Spinal cord (tissue), 9 donors: ENCODE measurements at regions not wholly inside any gene's neighbourhood (a gene's known extent, or its start where the extent isn't known, plus 50 kb on each side); places are given as distances from the start of the nearest gene placed in this dataset.

ENCODE experiments used
- DNase-seq, 6 donors: peaks; one replicate each; pipeline versions ENCODE4 v3.0.0 to v3.0.0-alpha.2; 2013 to 2015; ENCODE audit warnings: low spot score in 6 of 6, low read depth in 4 of 6
- H3K27ac ChIP-seq: one replicate; pipeline ENCODE4 v1.5.1; 2013; ENCODE audit warnings: low read depth, low read length, control low read depth
- H3K27me3 ChIP-seq: one replicate; pipeline ENCODE4 v1.6.1; 2013; ENCODE audit warnings: low read length; ENCODE audit not compliant: control insufficient read depth, insufficient read depth
- H3K36me3 ChIP-seq: one replicate; pipeline ENCODE4 v1.6.1; 2013; ENCODE audit warnings: low read length; ENCODE audit not compliant: control insufficient read depth, insufficient read depth
- H3K4me1 ChIP-seq: one replicate; pipeline ENCODE4 v1.6.1; 2013; ENCODE audit warnings: low read length; ENCODE audit not compliant: control insufficient read depth, insufficient read depth
- H3K4me3 ChIP-seq: one replicate; pipeline ENCODE4 v1.5.1; 2013; ENCODE audit warnings: low read depth, low read length, control low read depth
- H3K9me3 ChIP-seq: one replicate; pipeline ENCODE4 v1.6.1; 2013; ENCODE audit warnings: low read length; ENCODE audit not compliant: control insufficient read depth, insufficient read depth
- WGBS: methylation state at CpG from one replicate; pipeline ENCODE4 v1.1.5; 2013; ENCODE audit warnings: missing lambda C conversion rate; ENCODE audit not compliant: insufficient coverage; 5-methylcytosine and 5-hydroxymethylcytosine counted together
- donor health status: healthy.

DNA sequence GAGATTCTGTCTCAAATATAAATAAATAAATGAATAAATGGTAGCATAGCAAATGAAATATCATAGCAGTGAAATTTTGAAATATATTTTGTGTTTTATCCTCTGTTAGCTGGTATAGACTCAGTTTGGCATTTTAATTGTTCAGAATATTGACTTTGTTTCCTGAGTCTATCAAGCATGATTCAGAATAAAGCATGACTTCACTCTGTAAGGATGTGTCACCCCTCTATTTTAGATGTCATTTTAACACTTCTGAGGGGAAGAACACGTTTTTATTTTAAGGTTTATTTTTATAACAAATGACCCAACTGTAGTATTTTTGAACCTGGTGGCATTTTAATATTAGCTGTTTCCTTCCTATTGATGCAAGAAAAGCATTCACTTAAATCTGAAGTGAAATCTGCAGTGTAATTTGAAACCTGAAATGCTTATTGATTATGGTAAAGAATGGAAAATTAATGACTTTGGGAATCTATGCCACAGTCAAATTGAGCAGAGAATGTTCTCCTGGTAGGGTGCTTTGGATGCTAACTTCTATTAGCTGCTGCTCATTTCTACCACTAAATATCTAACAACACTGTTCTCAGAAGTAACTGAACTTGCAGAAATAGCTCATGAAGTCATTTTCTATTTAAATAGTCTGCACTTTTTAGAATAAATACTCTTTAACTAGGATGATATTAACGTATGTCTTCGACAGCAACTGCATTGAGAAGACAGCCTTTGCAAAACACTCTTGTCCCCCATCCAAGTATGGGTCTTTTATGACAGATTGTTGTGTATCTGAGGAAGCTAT lies 114.2 kb downstream of the SOX4 start:
- DNase-seq: peak in 1 of 6 donors; percentile 43
- Histone ChIP-seq H3K27ac (no peak overlapping the region), H3K36me3 (no peaks in the 10 kb centered on the region), H3K4me3 (no peak overlapping the region), H3K4me1 (no peaks in the 10 kb centered on the region), H3K27me3 (no peaks in the 10 kb centered on the region), H3K9me3 (no peaks in the 10 kb centered on the region)
- no CpG with 5 or more reads among the region's 3 CpGs for WGBS

DNA sequence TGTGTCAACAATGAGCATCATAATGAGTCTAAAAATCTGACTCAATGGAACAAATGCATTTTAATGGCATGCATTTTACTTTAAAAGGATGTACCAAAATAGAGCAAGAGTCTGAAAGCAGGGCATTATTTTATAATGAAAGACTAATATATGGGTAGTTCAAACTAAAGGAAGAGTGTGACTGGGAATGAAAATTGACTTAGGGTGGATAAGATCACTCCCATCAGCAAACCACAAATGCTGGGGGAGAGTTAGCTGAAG lies 114.7 kb downstream of the SOX4 start:
- Histone ChIP-seq H3K4me3 (no peak overlapping the region), H3K36me3 (no peaks in the 10 kb centered on the region), H3K27ac (no peak overlapping the region), H3K9me3 (no peaks in the 10 kb centered on the region), H3K4me1 (no peaks in the 10 kb centered on the region), H3K27me3 (no peaks in the 10 kb centered on the region)
- no peak for DNase-seq

DNA sequence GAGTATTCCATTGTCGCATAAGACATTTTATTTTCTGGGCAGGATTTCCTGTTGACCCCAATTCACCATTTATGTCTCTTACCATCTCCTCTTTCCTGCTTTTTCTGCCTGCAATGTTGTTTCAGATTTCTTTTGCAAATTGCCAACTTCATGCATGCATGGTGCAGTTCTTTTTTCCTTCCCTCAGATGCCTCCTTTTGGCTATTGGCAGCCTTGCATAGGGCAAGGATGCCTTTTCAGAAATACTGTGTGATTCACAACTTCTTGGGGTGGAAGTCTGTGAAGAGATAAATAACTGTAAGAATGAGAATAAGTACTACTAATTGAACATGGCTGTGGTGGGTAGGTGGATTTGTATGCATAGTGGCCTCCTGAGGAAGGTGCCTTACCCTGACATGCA lies 116.7 kb downstream of the SOX4 start:
- H3K4me3 ChIP-seq: no peak overlapping the region
- peak in 1 of 6 donors; percentile 26 for DNase-seq
- no peaks in the 10 kb centered on the region for H3K9me3 ChIP-seq
- no peaks in the 10 kb centered on the region for H3K4me1 ChIP-seq
- WGBS: no CpG with 5 or more reads among the region's 1 CpG
- H3K27me3 ChIP-seq: no peaks in the 10 kb centered on the region
- no peak overlapping the region for H3K27ac ChIP-seq
- H3K36me3 ChIP-seq: no peaks in the 10 kb centered on the region

DNA sequence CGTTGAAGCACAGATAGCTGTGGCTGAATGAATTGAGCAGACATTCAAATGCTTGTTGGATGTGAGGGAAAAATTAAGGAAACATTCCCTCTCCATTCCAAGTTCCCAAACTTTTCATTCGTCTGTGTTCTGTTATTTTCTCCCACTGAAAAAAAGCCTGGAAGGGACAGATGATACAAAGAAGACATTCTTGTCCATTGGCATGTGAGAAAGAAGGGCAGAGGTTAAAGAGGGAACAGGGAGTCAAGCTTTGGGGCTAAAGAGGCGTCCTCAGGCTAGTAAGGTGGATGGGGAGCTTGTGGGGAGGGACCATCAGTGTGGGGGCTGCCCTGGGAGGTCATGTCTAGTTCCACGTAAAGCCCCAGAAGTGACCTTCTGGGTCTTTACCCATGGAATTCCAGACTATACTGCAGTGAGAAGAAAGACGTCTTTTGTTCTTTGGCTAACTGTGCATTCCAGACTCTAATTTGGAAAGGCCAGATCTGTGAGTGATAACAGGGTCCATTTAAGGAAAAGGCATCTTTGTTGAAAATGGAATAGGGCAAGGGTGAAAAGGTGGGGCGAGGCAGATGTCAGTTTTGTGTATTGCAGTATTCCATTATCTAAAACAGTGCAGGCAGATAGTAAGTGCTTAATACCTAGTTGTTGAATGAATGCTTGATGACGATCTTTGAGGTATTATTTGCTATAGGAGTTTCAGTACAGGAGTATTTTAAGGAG lies 117.5 kb downstream of the SOX4 start:
- H3K27ac ChIP-seq: peak overlapping the region; percentile 35
- DNase-seq: no peak

DNA sequence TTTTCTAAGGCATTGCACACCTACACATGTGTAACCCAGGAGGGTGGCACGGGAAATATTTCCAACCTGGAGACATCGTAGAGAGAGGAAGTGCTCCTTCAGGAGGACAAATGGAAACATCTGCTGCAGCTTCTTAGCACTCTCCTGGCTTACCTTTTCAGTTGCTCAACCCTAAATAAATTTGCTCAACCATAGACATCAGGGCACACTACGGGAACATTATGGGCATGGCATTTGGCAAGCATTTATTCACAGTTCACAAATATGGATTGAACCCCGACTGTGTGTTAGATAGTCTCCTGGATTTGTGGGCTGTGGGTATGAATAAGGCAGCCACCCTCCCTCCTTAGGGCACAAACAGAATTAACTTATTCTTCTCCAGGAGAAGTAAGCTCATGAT lies 118.7 kb downstream of the SOX4 start:
- Histone ChIP-seq H3K4me1 (no peaks in the 10 kb centered on the region), H3K4me3 (no peak overlapping the region), H3K9me3 (no peaks in the 10 kb centered on the region), H3K27ac (no peak overlapping the region), H3K27me3 (no peaks in the 10 kb centered on the region), H3K36me3 (no peaks in the 10 kb centered on the region)
- no CpG with 5 or more reads among the region's 4 CpGs for WGBS
- peak in 1 of 6 donors; percentile 47 for DNase-seq

More for the DNA sequence above, 117.5 kb downstream of the SOX4 start:
- 66% methylated on average over 4 of the region's 7 CpGs for WGBS
- Histone ChIP-seq H3K9me3 (no peaks in the 10 kb centered on the region), H3K4me3 (no peak overlapping the region), H3K4me1 (no peaks in the 10 kb centered on the region), H3K36me3 (no peaks in the 10 kb centered on the region), H3K27me3 (no peaks in the 10 kb centered on the region)

DNA sequence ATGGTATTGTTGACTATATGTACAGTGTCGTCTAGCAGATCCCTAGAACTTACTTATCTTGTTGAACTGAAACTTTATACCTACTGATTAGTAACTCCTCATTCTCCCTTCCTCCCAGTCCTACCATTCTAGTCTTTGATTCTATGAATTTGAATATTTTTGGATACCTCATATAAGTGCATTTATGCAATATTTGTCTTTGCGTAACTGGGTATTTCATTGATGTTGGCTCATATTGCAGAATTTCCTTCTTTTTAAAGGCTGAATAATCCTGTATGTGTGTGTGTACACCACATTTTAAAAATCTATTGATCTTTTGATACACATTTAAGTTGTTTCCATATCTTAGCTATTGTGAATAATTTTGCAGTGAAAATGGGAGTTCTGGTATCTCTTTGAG lies 119.9 kb downstream of the SOX4 start:
- DNase-seq: no peak
- Histone ChIP-seq H3K4me1 (no peaks in the 10 kb centered on the region), H3K36me3 (no peaks in the 10 kb centered on the region), H3K27ac (no peak overlapping the region), H3K9me3 (no peaks in the 10 kb centered on the region), H3K27me3 (no peaks in the 10 kb centered on the region), H3K4me3 (no peak overlapping the region)
- no CpG with 5 or more reads among the region's 2 CpGs for WGBS

DNA sequence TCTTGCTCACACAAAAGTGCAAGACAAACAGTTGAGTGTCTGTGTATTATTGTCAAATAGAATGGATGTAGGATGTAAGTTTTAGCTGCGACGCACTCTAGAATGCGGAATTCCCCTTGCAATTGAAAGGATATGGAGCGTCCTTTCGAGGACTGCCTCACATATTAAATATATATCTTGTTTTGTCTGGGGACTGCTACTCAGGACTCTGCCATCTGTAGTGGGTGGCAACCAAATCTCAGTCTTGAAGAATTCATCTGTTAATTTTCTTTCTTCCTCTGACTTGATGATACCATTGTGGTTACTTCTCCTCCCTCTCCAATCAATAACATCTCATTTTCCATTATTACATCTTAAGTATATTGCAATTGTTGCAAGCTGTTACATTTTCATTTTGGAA lies 121.6 kb downstream of the SOX4 start:
- H3K4me3 ChIP-seq: no peak overlapping the region
- no peaks in the 10 kb centered on the region for H3K4me1 ChIP-seq
- H3K36me3 ChIP-seq: no peaks in the 10 kb centered on the region
- H3K27me3 ChIP-seq: no peaks in the 10 kb centered on the region
- DNase-seq: peak in 1 of 6 donors; percentile 61
- no peaks in the 10 kb centered on the region for H3K9me3 ChIP-seq
- WGBS: no CpG with 5 or more reads among the region's 5 CpGs
- H3K27ac ChIP-seq: no peak overlapping the region

DNA sequence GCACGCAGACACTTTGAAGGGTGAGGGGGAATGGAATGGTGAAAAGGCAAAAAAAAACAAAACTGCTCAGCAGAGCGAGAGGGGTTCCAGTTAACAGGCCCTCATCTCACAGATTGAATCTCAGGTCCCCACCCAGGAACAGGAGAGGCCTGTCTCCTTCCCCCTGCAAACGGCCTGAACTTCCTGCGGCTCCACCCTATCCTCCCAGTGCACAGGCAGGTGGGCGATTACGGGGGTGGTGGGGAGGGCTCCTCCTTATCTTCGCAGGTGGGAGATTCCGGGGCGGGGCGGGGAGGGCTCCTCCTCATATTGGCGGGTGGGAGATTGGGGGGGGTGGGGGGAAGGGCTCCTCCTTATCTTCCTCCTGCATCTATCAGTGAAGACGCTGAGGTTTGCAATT lies 129.0 kb downstream of the SOX4 start:
- Histone ChIP-seq H3K4me1 (no peaks in the 10 kb centered on the region), H3K9me3 (no peaks in the 10 kb centered on the region), H3K27me3 (no peaks in the 10 kb centered on the region), H3K27ac (no peak overlapping the region), H3K36me3 (no peaks in the 10 kb centered on the region), H3K4me3 (no peak overlapping the region)
- 60% methylated on average over 1 of the region's 12 CpGs for WGBS
- DNase-seq: no peak

DNA sequence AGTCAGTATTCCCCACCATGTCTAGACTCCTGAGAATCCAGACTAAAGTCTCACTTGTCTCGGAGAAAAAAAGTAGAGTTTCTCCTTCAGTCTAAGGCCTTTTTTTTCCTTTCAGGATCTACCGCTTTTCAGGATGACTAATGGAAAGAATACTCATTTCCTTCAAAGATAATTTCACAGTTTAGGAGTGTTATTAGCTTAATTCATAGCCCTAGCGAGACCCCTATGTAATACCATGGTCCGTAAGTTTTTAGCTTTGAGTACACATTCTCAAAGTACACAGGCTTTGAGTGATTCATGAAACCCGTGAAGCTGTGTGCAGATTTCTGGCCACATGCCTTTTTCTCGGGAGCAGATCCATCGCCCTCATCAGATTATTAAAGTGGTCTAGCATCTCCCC lies 133.1 kb downstream of the SOX4 start:
- Histone ChIP-seq H3K9me3 (no peaks in the 10 kb centered on the region), H3K27me3 (no peaks in the 10 kb centered on the region), H3K27ac (no peak overlapping the region), H3K4me1 (no peaks in the 10 kb centered on the region), H3K4me3 (no peak overlapping the region), H3K36me3 (no peaks in the 10 kb centered on the region)
- no peak for DNase-seq
- 68% methylated on average over 3 of the region's 7 CpGs for WGBS

DNA sequence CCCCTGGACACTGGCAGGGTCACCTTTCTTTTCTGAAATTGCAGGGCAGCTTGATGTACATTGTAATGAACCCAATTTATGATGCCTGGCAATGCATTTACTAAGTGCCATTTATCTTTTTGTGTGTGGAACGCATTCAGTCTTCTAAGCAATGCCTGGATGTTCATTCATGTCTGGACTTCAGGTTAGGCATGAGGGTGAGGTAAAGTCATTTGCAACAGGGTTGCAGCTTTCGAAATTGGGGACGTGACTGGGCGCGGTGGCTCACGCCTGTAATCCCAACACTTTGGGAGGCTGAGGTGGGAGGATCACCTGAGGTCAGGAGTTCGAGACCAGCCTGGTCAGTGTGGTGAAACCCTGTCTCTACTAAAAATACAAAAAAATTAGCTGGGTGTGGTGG lies 134.6 kb downstream of the SOX4 start:
- no peak overlapping the region for H3K4me3 ChIP-seq
- DNase-seq: no peak
- no peaks in the 10 kb centered on the region for H3K27me3 ChIP-seq
- no peak overlapping the region for H3K27ac ChIP-seq
- no peaks in the 10 kb centered on the region for H3K36me3 ChIP-seq
- H3K4me1 ChIP-seq: peaks cover 5% of the 10 kb centered on the region
- 91% methylated on average over 1 of the region's 7 CpGs for WGBS
- no peaks in the 10 kb centered on the region for H3K9me3 ChIP-seq
